HG03025 (cell line): ENCODE measurements at regions not wholly inside any gene's neighbourhood (a gene's known extent, or its start where the extent isn't known, plus 50 kb on each side); places are given as distances from the start of the nearest gene placed in this dataset.

ENCODE experiments used
- ATAC-seq: cut with Tn5 transposase; IDR thresholded peaks from one replicate; pipeline ENCODE4 v1.9.1; 2021; ENCODE audit warnings: mild to moderate bottlenecking, moderate library complexity; ENCODE audit not compliant: unreplicated experiment, low FRiP score

- no peak for ATAC-seq
These were observed 396.6 kb upstream of the TRIB2 start for GRCh38 chr2:12320027-12320734.

- ATAC-seq = no peak
These were observed 395.6 kb upstream of the TRIB2 start for GRCh38 chr2:12320991-12321641.

- no peak for ATAC-seq
These were observed 394.9 kb upstream of the TRIB2 start for GRCh38 chr2:12321886-12322285.

GRCh38 chr2:12325806-12326205 is 390.9 kb upstream of the TRIB2 start:
- ATAC-seq = no peak

- ATAC-seq = no peak
These were observed 390.1 kb upstream of the TRIB2 start for GRCh38 chr2:12326449-12327190.

GRCh38 chr2:12330916-12331315 is 385.8 kb upstream of the TRIB2 start:
- no peak for ATAC-seq

- no peak for ATAC-seq
These were observed 385.0 kb upstream of the TRIB2 start for GRCh38 chr2:12331698-12332097.

GRCh38 chr2:12333293-12333692 is 383.4 kb upstream of the TRIB2 start:
- no peak for ATAC-seq

- no peak for ATAC-seq
These were observed 382.2 kb upstream of the TRIB2 start for GRCh38 chr2:12334412-12334966.

- ATAC-seq = no peak
These were observed 381.6 kb upstream of the TRIB2 start for GRCh38 chr2:12335131-12335530.

- ATAC-seq = no peak
These were observed 380.7 kb upstream of the TRIB2 start for GRCh38 chr2:12335995-12336394.

- ATAC-seq = no peak
These were observed 377.6 kb upstream of the TRIB2 start for GRCh38 chr2:12338946-12339697.

GRCh38 chr2:12340164-12340563 is 376.6 kb upstream of the TRIB2 start:
- ATAC-seq = no peak

GRCh38 chr2:12341215-12341614 is 375.5 kb upstream of the TRIB2 start:
- no peak for ATAC-seq

- ATAC-seq = no peak
These were observed 374.8 kb upstream of the TRIB2 start for GRCh38 chr2:12341920-12342319.

- ATAC-seq = no peak
These were observed 373.6 kb upstream of the TRIB2 start for GRCh38 chr2:12343141-12343540.

- no peak for ATAC-seq
These were observed 369.7 kb upstream of the TRIB2 start for GRCh38 chr2:12347066-12347493.

GRCh38 chr2:12348216-12348615 is 368.5 kb upstream of the TRIB2 start:
- no peak for ATAC-seq

GRCh38 chr2:12350821-12351220 is 365.9 kb upstream of the TRIB2 start:
- ATAC-seq = no peak

GRCh38 chr2:12352889-12353288 is 363.8 kb upstream of the TRIB2 start:
- ATAC-seq = no peak

- ATAC-seq = no peak
These were observed 355.2 kb upstream of the TRIB2 start for GRCh38 chr2:12361506-12361905.
